ENCODE measurements at regions not wholly inside any gene's neighbourhood (a gene's known extent, or its start where the extent isn't known, plus 50 kb on each side); places are given as distances from the start of the nearest gene placed in this dataset.

- Mint-ChIP-seq H3K4me1 (ENCODE audit: low read depth) (no peaks in the 10 kb centered on the region), H3K4me3 (no peak overlapping the region), H3K9me3 (no peaks in the 10 kb centered on the region), H3K36me3 (ENCODE audit: insufficient read depth) (no peaks in the 10 kb centered on the region), H3K27me3 (ENCODE audit: low read depth) (peaks cover 4% of the 10 kb centered on the region)
- no peak for ATAC-seq
- no peak for DNase-seq
Observed at GRCh38 chr2:65528241-65528574, 95.8 kb upstream of the SPRED2 start.

GRCh38 chr2:65527451-65528240 is 95.2 kb upstream of the SPRED2 start:
- DNase-seq (no peak), ATAC-seq (no peak)
- Mint-ChIP-seq H3K27me3 (ENCODE audit: low read depth) (peaks cover 4% of the 10 kb centered on the region), H3K36me3 (ENCODE audit: insufficient read depth) (no peaks in the 10 kb centered on the region), H3K9me3 (no peaks in the 10 kb centered on the region), H3K4me3 (no peak overlapping the region), H3K4me1 (ENCODE audit: low read depth) (no peaks in the 10 kb centered on the region)

DNA sequence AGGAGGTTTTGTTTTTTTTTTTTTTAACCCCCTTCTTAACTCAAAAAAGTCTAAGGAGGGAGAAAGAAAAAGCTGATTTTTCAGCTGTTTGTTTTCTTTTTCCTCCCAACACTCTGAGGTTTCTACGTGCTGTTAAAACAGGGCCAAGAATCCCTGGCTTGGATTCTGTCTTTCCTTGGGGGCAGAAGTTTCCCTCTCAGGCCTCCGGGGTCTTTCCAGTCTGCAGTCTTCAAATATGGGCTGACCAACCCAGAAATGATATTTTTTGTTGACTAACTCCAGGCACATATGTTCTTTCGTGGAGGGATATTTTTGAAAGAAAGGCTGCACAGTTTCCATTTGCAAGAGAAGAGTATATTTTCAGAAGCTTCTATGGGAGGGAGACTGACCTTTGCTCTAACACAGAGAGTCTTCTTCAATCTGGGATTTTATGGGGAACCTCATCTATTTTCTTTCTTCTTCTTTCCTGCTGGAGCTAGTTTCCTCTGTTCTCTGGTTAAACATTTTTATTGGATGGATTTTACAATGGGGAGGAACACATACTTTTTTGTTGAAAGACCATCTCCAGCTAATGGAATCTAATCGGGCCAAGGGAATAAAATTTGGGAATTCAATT is 93.3 kb upstream of the SPRED2 start:
- Mint-ChIP-seq H3K4me1 (ENCODE audit: low read depth) (no peaks in the 10 kb centered on the region), H3K36me3 (ENCODE audit: insufficient read depth) (no peaks in the 10 kb centered on the region), H3K9me3 (no peaks in the 10 kb centered on the region), H3K27me3 (ENCODE audit: low read depth) (peaks cover 4% of the 10 kb centered on the region), H3K4me3 (no peak overlapping the region)
- DNase-seq (no peak), ATAC-seq (no peak)

GRCh38 chr2:65522922-65523321 is 90.5 kb upstream of the SPRED2 start:
- no peak for ATAC-seq
- H3K27me3 Mint-ChIP-seq (ENCODE audit: low read depth), result peaks cover 4% of the 10 kb centered on the region
- no peaks in the 10 kb centered on the region for H3K4me1 Mint-ChIP-seq (ENCODE audit: low read depth)
- H3K9me3 Mint-ChIP-seq, result no peaks in the 10 kb centered on the region
- no peaks in the 10 kb centered on the region for H3K36me3 Mint-ChIP-seq (ENCODE audit: insufficient read depth)
- no peak for DNase-seq
- no peak overlapping the region for H3K4me3 Mint-ChIP-seq

DNA sequence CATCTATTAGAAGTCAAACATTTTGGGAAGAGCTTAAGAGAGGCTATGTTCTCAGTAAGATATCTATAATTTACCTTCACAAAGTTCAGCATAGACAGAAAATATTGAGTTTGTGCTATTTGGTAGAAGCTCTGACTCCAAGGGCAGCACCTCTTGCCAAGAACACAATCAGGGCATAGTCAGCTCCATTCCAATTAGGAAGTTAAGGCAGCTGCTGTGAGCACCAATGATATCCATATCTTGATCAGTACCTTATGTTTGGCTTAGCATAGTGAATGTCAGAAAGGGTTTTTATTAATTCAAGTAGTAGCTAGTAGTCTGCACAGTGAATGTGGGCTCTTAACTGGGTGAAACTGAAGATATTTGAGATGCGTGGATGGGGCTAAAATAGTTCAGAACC is 86.4 kb upstream of the SPRED2 start:
- no peak for ATAC-seq
- H3K9me3 Mint-ChIP-seq, result no peaks in the 10 kb centered on the region
- H3K36me3 Mint-ChIP-seq (ENCODE audit: insufficient read depth), result no peaks in the 10 kb centered on the region
- DNase-seq, result no peak
- no peaks in the 10 kb centered on the region for H3K4me1 Mint-ChIP-seq (ENCODE audit: low read depth)
- H3K27me3 Mint-ChIP-seq (ENCODE audit: low read depth), result peaks cover 2% of the 10 kb centered on the region
- no peak overlapping the region for H3K4me3 Mint-ChIP-seq

DNA sequence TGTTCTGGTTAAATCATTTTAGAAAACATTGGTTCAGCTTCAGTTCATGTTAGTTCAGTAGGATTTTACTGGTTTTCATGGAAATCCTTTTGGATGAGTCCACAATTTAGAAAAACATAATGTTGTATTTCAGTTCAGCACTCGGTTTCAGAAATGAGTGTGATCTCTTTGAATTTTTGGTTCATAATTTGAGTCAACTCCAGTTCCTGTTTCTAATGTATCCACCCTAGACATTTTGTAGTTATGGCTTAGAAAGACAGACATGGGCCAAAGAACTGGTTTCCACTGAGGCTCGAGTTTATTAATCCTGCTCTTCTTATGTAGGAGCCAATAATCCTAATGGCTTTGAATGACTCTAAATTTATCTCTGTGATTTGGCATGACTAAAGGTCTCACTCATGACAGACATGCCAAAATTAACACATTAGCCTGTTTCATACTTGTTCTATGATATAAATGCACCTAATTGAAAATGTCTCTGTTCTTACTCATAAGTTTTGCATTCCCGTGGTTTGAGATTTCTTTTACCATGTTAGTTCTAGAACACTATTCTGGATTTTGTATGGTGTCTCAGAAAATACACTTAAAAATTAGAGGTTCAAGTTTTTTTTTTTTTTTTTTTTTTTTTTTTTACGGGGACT is 82.3 kb upstream of the SPRED2 start:
- no peak for DNase-seq
- peaks cover 11% of the 10 kb centered on the region for H3K27me3 Mint-ChIP-seq (ENCODE audit: low read depth)
- H3K9me3 Mint-ChIP-seq, result no peaks in the 10 kb centered on the region
- no peaks in the 10 kb centered on the region for H3K36me3 Mint-ChIP-seq (ENCODE audit: insufficient read depth)
- H3K4me3 Mint-ChIP-seq, result no peak overlapping the region
- no peak for ATAC-seq
- no peaks in the 10 kb centered on the region for H3K4me1 Mint-ChIP-seq (ENCODE audit: low read depth)

DNA sequence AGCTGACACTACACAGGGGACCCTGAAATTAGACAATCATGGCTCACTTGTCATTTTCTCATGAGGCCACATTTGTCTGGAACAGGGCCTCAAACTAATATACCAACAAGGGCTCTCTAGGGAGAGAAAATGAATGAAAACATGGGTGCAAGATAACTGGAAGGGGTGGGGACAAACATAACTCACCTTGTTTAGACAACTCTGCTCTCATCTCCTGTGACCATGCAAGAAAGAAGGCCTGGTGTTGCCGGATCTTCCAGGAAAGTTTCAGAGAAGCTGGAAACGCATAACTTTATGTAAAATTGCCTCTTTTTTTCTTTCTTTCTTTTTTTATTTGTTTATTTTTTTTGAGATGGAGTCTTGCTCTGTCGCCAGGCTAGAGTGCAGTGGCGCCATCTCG is 80.4 kb upstream of the SPRED2 start:
- DNase-seq, result no peak
- Mint-ChIP-seq H3K9me3 (peaks cover 4% of the 10 kb centered on the region), H3K36me3 (ENCODE audit: insufficient read depth) (no peaks in the 10 kb centered on the region), H3K4me1 (ENCODE audit: low read depth) (no peaks in the 10 kb centered on the region), H3K27me3 (ENCODE audit: low read depth) (peaks cover 11% of the 10 kb centered on the region), H3K4me3 (no peak overlapping the region)
- ATAC-seq, result no peak

GRCh38 chr2:65511306-65511705 is 78.9 kb upstream of the SPRED2 start:
- no peak for ATAC-seq
- H3K27me3 Mint-ChIP-seq (ENCODE audit: low read depth), result peaks cover 9% of the 10 kb centered on the region
- no peak for DNase-seq

GRCh38 chr2:65508225-65508624 is 75.8 kb upstream of the SPRED2 start:
- DNase-seq, result no peak
- Mint-ChIP-seq H3K4me1 (ENCODE audit: low read depth) (no peaks in the 10 kb centered on the region), H3K9me3 (peaks cover 4% of the 10 kb centered on the region), H3K27me3 (ENCODE audit: low read depth) (peaks cover 9% of the 10 kb centered on the region), H3K4me3 (no peak overlapping the region), H3K36me3 (ENCODE audit: insufficient read depth) (no peaks in the 10 kb centered on the region)
- no peak for ATAC-seq

More at GRCh38 chr2:65511306-65511705, 78.9 kb upstream of the SPRED2 start:
- H3K4me1 Mint-ChIP-seq (ENCODE audit: low read depth), result no peaks in the 10 kb centered on the region
- H3K4me3 Mint-ChIP-seq, result no peak overlapping the region
- no peaks in the 10 kb centered on the region for H3K36me3 Mint-ChIP-seq (ENCODE audit: insufficient read depth)
- H3K9me3 Mint-ChIP-seq, result peaks cover 4% of the 10 kb centered on the region

DNA sequence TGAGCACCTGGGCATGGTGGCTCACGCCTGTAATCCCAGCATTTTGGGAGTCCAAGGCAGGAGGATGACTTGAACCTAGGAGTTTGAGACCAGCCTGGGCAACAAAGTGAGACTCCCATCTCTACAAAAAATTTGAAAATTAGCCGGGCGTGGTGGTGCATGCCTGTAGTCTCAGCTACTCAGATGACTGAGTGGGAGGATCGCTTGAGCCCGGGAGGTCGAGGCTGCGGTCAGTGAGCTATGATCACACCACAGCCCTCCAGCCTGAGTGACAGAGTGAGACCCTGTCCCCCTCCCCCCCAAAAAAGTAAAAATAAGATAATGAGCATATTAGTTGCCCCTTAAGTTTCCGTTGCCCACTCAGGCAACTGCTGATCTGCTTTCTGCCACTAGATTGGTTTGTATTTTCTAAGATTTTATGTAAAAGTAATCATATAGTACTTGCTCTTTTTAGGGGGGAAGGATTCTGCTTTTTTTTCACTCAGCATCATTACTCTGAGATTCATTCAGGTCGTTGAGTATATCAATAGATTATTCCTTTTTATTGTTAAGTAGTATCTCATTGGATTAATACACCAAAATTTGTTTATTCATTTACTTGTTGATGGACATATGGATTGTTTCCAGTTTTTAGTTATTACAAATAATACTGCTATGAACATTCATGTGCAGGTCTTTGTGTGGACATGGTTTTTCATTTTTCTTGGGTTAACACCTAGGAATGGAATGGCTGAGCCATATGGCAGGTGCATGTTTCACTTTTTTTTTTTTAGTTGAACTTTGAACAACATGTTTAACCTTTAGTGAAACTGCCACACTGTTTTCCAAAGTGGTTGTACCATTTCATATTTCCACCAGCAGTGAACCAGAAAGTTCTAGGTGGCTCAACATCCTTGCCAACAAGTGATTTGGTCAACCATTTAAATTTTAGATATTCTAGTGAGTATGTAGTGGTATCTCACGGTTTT is 75.0 kb upstream of the SPRED2 start:
- DNase-seq, result no peak
- H3K27me3 Mint-ChIP-seq (ENCODE audit: low read depth), result peaks cover 9% of the 10 kb centered on the region
- peaks cover 4% of the 10 kb centered on the region for H3K9me3 Mint-ChIP-seq
- no peak overlapping the region for H3K4me3 Mint-ChIP-seq
- no peaks in the 10 kb centered on the region for H3K4me1 Mint-ChIP-seq (ENCODE audit: low read depth)
- H3K36me3 Mint-ChIP-seq (ENCODE audit: insufficient read depth), result no peaks in the 10 kb centered on the region
- ATAC-seq, result no peak

GRCh38 chr2:65504814-65505697 is 72.7 kb upstream of the SPRED2 start:
- peaks cover 4% of the 10 kb centered on the region for H3K9me3 Mint-ChIP-seq
- DNase-seq (no peak), ATAC-seq (no peak)
- H3K4me1 Mint-ChIP-seq (ENCODE audit: low read depth), result no peaks in the 10 kb centered on the region
- H3K4me3 Mint-ChIP-seq, result no peak overlapping the region
- no peaks in the 10 kb centered on the region for H3K36me3 Mint-ChIP-seq (ENCODE audit: insufficient read depth)
- H3K27me3 Mint-ChIP-seq (ENCODE audit: low read depth), result peaks cover 5% of the 10 kb centered on the region

- DNase-seq (no peak), ATAC-seq (no peak)
- Mint-ChIP-seq H3K27me3 (ENCODE audit: low read depth) (peaks cover 4% of the 10 kb centered on the region), H3K9me3 (peaks cover 4% of the 10 kb centered on the region), H3K4me1 (ENCODE audit: low read depth) (no peaks in the 10 kb centered on the region), H3K4me3 (no peak overlapping the region), H3K36me3 (ENCODE audit: insufficient read depth) (no peaks in the 10 kb centered on the region)
Observed at GRCh38 chr2:65504201-65504600, 71.8 kb upstream of the SPRED2 start.

- H3K4me3 Mint-ChIP-seq, result no peak overlapping the region
- H3K9me3 Mint-ChIP-seq, result peaks cover 4% of the 10 kb centered on the region
- no peaks in the 10 kb centered on the region for H3K36me3 Mint-ChIP-seq (ENCODE audit: insufficient read depth)
- no peaks in the 10 kb centered on the region for H3K4me1 Mint-ChIP-seq (ENCODE audit: low read depth)
- DNase-seq, result no peak
- ATAC-seq, result no peak
- H3K27me3 Mint-ChIP-seq (ENCODE audit: low read depth), result peaks cover 6% of the 10 kb centered on the region
Observed at GRCh38 chr2:65503746-65504145, 71.3 kb upstream of the SPRED2 start.
